DLD1 (cell line): ENCODE measurements at regions not wholly inside any gene's neighbourhood (a gene's known extent, or its start where the extent isn't known, plus 50 kb on each side); places are given as distances from the start of the nearest gene placed in this dataset.

Source experiments
- in situ Hi-C: cut with HindIII; loops from 2 replicates; pipeline ENCODE4 v1.10.0; 2017; ENCODE audit warnings: low sequenced_read_pairs

DNA sequence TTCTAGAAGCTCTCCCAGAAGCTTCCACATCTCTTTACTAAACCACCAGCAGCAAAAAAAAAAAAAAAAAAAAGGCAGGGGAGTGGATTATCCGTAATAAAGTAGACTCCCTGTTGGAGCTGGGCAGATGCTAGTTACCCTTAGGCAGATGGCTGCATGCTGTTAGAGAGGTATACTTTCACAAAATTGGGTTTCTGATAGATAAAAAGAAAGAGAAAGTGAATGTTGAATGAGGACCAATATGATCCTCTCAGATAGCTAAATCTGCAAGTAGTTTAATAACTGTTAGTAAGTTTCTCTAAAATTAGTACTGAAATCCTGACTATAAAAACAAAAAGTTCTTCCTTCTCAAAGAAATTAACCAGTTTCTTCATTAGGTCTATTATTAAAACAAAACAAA is 195.4 kb downstream of the ANAPC10 start:
- in situ Hi-C loops, result no loop called here

DNA sequence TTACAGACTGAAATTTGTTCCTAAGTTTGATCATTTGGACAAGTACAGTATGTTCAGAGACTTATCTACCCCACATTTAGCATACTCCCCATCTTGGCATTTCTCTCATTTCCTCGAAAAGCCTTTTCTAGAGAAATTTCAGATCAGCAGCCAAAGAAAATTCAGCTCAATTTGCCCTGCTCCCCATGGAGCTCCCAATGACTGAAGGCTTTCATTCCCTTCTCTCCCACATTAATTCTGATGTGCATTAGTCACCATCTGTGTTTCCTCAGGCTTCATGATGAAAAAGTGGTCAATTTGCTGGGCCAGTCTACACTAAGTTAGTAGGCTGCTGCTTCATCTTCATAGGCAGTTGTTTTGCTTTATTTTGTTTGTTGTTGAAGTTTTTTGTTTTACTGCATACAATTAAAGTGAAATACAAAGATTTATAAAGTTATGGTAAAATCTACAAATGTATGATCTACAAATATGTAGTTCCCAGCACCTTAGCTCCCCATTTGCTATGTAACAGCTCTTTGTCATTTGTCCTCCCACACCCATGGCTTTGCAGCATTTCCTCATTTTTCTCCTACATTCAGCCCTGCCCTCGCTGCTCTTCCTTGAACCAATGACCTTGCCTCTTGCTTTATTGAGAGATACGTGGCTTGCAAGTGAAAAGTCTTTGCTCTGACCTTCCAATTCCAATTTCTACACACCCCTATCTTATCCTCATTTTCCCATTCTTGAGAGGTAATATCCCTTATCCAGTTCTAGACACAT is 193.9 kb downstream of the ANAPC10 start:
- in situ Hi-C loops, result no loop called here

- in situ Hi-C loops, result loop anchor here (5.0 kb wide), 1 partner anchor 87 kb away; no protein-coding TSS in a partner anchor
These were observed 192.7 kb downstream of the ANAPC10 start for GRCh38 chr4:144905286-144905685.

GRCh38 chr4:144906181-144906925 is 191.6 kb downstream of the ANAPC10 start:
- in situ Hi-C loops, result loop anchor here (5.0 kb wide), 1 partner anchor 86 kb away; no protein-coding TSS in a partner anchor

GRCh38 chr4:144910723-144911122 is 187.3 kb downstream of the ANAPC10 start:
- in situ Hi-C loops, result no loop called here
